SK-N-SH treated with all-trans-retinoic acid at 6 μM for 48 hours (cell line): ENCODE measurements at regions not wholly inside any gene's neighbourhood (a gene's known extent, or its start where the extent isn't known, plus 50 kb on each side); places are given as distances from the start of the nearest gene placed in this dataset.

Source experiments
- ATAC-seq: fragments of 200-7000 bp; cut with Tn5 transposase; 3 replicates; pipeline ENCODE4 v1.9.1; 2020; ENCODE audit warnings: mild to moderate bottlenecking, moderate library complexity
- BACH2 ChIP-seq: fragments of 250-450 bp; sonication (Bioruptor Pico); IDR thresholded peaks from 2 replicates; pipeline ENCODE4 v1.9.0; 2021; ENCODE audit warnings: mild to moderate bottlenecking, borderline replicate concordance
- CSDC2 ChIP-seq: fragments of 250-450 bp; sonication (Bioruptor Pico); IDR thresholded peaks from 2 replicates; pipeline ENCODE4 v1.5.0; 2020; ENCODE audit warnings: mild to moderate bottlenecking, moderate library complexity
- ESRRG ChIP-seq: fragments of 250-450 bp; sonication (Bioruptor Pico); IDR thresholded peaks from 2 replicates; pipeline ENCODE4 v1.6.1; 2021; ENCODE audit warnings: mild to moderate bottlenecking
- GLIS3 ChIP-seq: fragments of 250-450 bp; sonication (Bioruptor Pico); IDR thresholded peaks from 2 replicates; pipeline ENCODE4 v1.5.0; 2020; ENCODE audit warnings: mild to moderate bottlenecking, moderate library complexity
- OSR1 ChIP-seq: fragments of 250-450 bp; sonication (Bioruptor Pico); IDR thresholded peaks from 2 replicates; pipeline ENCODE4 v1.8.0; 2022; ENCODE audit warnings: moderate library complexity, mild to moderate bottlenecking, inconsistent platforms
- RARB ChIP-seq: fragments of 250-450 bp; sonication (Bioruptor Pico); IDR thresholded peaks from 2 replicates; pipeline ENCODE4 v1.8.0; 2021; ENCODE audit warnings: mild to moderate bottlenecking, moderate library complexity
- SNAI2 ChIP-seq: fragments of 250-450 bp; sonication (Bioruptor Pico); IDR thresholded peaks from 2 replicates; pipeline ENCODE4 v1.5.0; 2020; ENCODE audit warnings: mild to moderate bottlenecking, moderate library complexity
- TCF4 ChIP-seq: fragments of 250-450 bp; sonication (Bioruptor Pico); IDR thresholded peaks from 2 replicates; pipeline ENCODE4 v1.8.0; 2021; ENCODE audit warnings: mild to moderate bottlenecking, moderate library complexity, borderline replicate concordance
- TOX ChIP-seq: fragments of 250-450 bp; sonication (Bioruptor Pico); IDR thresholded peaks from 2 replicates; pipeline ENCODE4 v1.8.0; 2021; ENCODE audit warnings: mild to moderate bottlenecking, moderate library complexity, borderline replicate concordance
- ZFP3 ChIP-seq: fragments of 250-450 bp; sonication (Bioruptor Pico); IDR thresholded peaks from 2 replicates; pipeline ENCODE4 v1.5.0; 2020; ENCODE audit warnings: mild to moderate bottlenecking, moderate library complexity
- ZFP30 ChIP-seq: fragments of 450-650 bp; formaldehyde crosslinking; IDR thresholded peaks from 2 replicates; pipeline ENCODE4 v1.5.0; 2022; ENCODE audit warnings: mild to moderate bottlenecking, moderate library complexity
- ZNF565 ChIP-seq: fragments of 450-650 bp; formaldehyde crosslinking; conservative IDR thresholded peaks from 2 replicates; pipeline ENCODE4 v1.5.0; 2020; ENCODE audit warnings: low read depth, mild to moderate bottlenecking, moderate library complexity
- ZNF70 ChIP-seq: fragments of 450-650 bp; formaldehyde crosslinking; IDR thresholded peaks from 2 replicates; pipeline ENCODE4 v1.5.0; 2020; ENCODE audit warnings: mild to moderate bottlenecking, moderate library complexity
- ZNF8 ChIP-seq: fragments of 450-650 bp; formaldehyde crosslinking; IDR thresholded peaks from 2 replicates; pipeline ENCODE4 v1.5.0; 2020; ENCODE audit warnings: mild to moderate bottlenecking, moderate library complexity
- TF ChIP-seq, protein P1 (sequence below): fragments of 250-450 bp; sonication (Bioruptor Pico); IDR thresholded peaks from 2 replicates; pipeline ENCODE4 v1.5.1; 2021; ENCODE audit warnings: mild to moderate bottlenecking, moderate library complexity
- TF ChIP-seq, protein P2 (sequence below): fragments of 250-450 bp; sonication (Bioruptor Pico); IDR thresholded peaks from 2 replicates; pipeline ENCODE4 v1.8.0; 2021; ENCODE audit warnings: low read depth, mild to moderate bottlenecking, moderate library complexity, borderline replicate concordance
- TF ChIP-seq, protein P3 (sequence below): fragments of 250-450 bp; sonication (Bioruptor Pico); IDR thresholded peaks from 2 replicates; pipeline ENCODE4 v1.5.1; 2020; ENCODE audit warnings: low read depth, mild to moderate bottlenecking, moderate library complexity
- TF ChIP-seq, protein P4 (sequence below): fragments of 250-450 bp; sonication (Bioruptor Pico); IDR thresholded peaks from 2 replicates; pipeline ENCODE4 v1.5.0; 2020; ENCODE audit warnings: mild to moderate bottlenecking, moderate library complexity

DNA sequence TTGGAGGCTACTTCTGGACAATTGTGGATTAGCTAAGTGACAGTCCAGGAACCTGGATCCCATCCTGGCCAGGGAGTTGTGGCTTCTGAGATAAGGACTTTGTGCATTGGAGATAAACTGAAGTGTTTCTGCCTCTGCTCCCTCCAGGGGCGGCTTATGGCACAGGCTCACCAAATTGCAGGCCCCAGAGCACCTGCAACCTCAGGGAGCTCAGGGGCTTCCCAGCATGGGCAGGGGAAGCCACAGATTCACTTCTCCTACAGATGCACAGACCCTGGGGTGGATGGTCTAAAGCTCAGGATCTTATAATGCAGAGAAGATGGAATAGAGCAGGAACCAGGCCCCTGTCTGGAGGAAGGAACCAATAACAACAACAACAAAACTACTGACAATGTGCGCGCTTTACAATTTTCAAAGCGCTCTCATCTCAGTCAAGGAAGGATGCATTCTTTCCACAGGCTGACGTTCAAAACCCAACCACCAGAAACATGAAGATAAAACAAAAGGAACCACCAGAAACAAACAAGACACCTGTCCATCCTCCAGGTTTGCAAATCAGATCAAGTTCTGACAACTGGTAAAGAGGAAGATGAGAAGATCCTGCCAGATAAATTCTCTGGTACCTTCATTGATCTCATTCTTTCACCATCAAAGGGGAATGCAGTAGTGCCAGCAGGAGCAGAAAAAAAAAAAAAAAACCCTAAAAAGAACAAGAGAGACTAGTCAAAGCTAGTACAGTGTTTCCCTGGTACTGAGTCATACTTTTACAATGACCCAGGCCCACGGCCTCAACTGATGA lies 121.0 kb upstream of the IRF2BP2 start:
- no peak for TF ChIP-seq TOX (CRISPR knock-in tag)
- TF ChIP-seq CSDC2: no peak
- no peak for TF ChIP-seq ESRRG (CRISPR knock-in tag)
- TF ChIP-seq TCF4: no peak
- no peak for TF ChIP-seq ZFP30 (CRISPR knock-in tag)
- no peak for TF ChIP-seq GLIS3 (CRISPR knock-in tag)
- TF ChIP-seq BACH2 (CRISPR knock-in tag): no peak
- TF ChIP-seq, protein P1, sequence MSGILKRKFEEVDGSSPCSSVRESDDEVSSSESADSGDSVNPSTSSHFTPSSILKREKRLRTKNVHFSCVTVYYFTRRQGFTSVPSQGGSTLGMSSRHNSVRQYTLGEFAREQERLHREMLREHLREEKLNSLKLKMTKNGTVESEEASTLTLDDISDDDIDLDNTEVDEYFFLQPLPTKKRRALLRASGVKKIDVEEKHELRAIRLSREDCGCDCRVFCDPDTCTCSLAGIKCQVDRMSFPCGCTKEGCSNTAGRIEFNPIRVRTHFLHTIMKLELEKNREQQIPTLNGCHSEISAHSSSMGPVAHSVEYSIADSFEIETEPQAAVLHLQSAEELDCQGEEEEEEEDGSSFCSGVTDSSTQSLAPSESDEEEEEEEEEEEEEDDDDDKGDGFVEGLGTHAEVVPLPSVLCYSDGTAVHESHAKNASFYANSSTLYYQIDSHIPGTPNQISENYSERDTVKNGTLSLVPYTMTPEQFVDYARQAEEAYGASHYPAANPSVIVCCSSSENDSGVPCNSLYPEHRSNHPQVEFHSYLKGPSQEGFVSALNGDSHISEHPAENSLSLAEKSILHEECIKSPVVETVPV: no peak
- TF ChIP-seq ZFP3 (CRISPR knock-in tag): no peak
- TF ChIP-seq, protein P2, sequence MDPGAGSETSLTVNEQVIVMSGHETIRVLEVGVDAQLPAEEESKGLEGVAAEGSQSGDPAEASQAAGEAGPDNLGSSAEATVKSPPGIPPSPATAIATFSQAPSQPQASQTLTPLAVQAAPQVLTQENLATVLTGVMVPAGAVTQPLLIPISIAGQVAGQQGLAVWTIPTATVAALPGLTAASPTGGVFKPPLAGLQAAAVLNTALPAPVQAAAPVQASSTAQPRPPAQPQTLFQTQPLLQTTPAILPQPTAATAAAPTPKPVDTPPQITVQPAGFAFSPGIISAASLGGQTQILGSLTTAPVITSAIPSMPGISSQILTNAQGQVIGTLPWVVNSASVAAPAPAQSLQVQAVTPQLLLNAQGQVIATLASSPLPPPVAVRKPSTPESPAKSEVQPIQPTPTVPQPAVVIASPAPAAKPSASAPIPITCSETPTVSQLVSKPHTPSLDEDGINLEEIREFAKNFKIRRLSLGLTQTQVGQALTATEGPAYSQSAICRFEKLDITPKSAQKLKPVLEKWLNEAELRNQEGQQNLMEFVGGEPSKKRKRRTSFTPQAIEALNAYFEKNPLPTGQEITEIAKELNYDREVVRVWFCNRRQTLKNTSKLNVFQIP (CRISPR knock-in tag): no peak
- no peak for TF ChIP-seq ZNF8 (CRISPR knock-in tag)
- TF ChIP-seq OSR1 (CRISPR knock-in tag): no peak
- TF ChIP-seq ZNF70 (CRISPR knock-in tag): no peak
- TF ChIP-seq ZNF565 (CRISPR knock-in tag): no peak
- no peak for TF ChIP-seq RARB
- TF ChIP-seq, protein P3, sequence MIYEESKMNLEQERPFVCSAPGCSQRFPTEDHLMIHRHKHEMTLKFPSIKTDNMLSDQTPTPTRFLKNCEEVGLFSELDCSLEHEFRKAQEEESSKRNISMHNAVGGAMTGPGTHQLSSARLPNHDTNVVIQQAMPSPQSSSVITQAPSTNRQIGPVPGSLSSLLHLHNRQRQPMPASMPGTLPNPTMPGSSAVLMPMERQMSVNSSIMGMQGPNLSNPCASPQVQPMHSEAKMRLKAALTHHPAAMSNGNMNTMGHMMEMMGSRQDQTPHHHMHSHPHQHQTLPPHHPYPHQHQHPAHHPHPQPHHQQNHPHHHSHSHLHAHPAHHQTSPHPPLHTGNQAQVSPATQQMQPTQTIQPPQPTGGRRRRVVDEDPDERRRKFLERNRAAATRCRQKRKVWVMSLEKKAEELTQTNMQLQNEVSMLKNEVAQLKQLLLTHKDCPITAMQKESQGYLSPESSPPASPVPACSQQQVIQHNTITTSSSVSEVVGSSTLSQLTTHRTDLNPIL (CRISPR knock-in tag): no peak
- peak; percentile 65 for ATAC-seq

DNA sequence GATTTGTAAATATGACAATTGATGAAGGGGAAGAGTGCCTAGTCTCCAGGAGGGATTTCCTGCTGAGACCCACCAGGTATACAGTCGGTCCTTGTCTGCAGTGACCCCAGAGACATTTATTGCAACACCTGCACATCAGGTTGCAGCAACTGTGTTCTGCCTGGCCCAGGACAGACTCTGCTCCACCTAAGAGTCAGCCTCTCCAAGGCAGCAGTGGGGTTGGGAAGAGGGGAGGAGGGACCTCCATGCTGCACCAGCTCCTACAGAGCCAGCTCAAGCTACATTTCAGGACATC lies 120.4 kb upstream of the IRF2BP2 start:
- ATAC-seq: no peak

More for the DNA sequence above, 120.4 kb upstream of the IRF2BP2 start:
- TF ChIP-seq GLIS3 (CRISPR knock-in tag): no peak
- TF ChIP-seq, protein P1: no peak
- no peak for TF ChIP-seq SNAI2 (CRISPR knock-in tag)
- TF ChIP-seq, protein P4, sequence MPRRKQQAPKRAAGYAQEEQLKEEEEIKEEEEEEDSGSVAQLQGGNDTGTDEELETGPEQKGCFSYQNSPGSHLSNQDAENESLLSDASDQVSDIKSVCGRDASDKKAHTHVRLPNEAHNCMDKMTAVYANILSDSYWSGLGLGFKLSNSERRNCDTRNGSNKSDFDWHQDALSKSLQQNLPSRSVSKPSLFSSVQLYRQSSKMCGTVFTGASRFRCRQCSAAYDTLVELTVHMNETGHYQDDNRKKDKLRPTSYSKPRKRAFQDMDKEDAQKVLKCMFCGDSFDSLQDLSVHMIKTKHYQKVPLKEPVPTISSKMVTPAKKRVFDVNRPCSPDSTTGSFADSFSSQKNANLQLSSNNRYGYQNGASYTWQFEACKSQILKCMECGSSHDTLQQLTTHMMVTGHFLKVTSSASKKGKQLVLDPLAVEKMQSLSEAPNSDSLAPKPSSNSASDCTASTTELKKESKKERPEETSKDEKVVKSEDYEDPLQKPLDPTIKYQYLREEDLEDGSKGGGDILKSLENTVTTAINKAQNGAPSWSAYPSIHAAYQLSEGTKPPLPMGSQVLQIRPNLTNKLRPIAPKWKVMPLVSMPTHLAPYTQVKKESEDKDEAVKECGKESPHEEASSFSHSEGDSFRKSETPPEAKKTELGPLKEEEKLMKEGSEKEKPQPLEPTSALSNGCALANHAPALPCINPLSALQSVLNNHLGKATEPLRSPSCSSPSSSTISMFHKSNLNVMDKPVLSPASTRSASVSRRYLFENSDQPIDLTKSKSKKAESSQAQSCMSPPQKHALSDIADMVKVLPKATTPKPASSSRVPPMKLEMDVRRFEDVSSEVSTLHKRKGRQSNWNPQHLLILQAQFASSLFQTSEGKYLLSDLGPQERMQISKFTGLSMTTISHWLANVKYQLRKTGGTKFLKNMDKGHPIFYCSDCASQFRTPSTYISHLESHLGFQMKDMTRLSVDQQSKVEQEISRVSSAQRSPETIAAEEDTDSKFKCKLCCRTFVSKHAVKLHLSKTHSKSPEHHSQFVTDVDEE: no peak
- no peak for TF ChIP-seq ESRRG (CRISPR knock-in tag)
- no peak for TF ChIP-seq TCF4
- no peak for TF ChIP-seq ZFP3 (CRISPR knock-in tag)
- TF ChIP-seq ZFP30 (CRISPR knock-in tag): no peak
- no peak for TF ChIP-seq OSR1 (CRISPR knock-in tag)
- no peak for TF ChIP-seq ZNF70 (CRISPR knock-in tag)
- TF ChIP-seq TOX (CRISPR knock-in tag): no peak
- TF ChIP-seq RARB: no peak
